Chondrocyte (in vitro differentiated cells): ENCODE measurements at regions not wholly inside any gene's neighbourhood (a gene's known extent, or its start where the extent isn't known, plus 50 kb on each side); places are given as distances from the start of the nearest gene placed in this dataset.
"Not testable (repeated sequence)": the region's sequence is repeated elsewhere in the genome, so short reads cannot be mapped to it uniquely, and the experiment has no call there.

Experiments
- DNase-seq: peaks from one replicate; pipeline ENCODE4 v3.0.0; 2021; ENCODE audit warnings: mixed read lengths, low spot score
- H3K27ac Mint-ChIP-seq: one replicate; pipeline ENCODE4 v1.8.0; 2021; ENCODE audit warnings: mild to moderate bottlenecking, moderate library complexity, mixed read lengths; ENCODE audit not compliant: unreplicated experiment
- H3K27me3 Mint-ChIP-seq: 2 replicates; pipeline ENCODE4 v1.8.0; 2021; ENCODE audit warnings: low read depth, mixed read lengths
- H3K36me3 Mint-ChIP-seq: 2 replicates; pipeline ENCODE4 v1.8.0; 2021; ENCODE audit warnings: low read depth, mixed read lengths
- H3K4me1 Mint-ChIP-seq: 2 replicates; pipeline ENCODE4 v1.8.0; 2021; ENCODE audit warnings: low read depth, mild to moderate bottlenecking, mixed read lengths
- H3K4me3 Mint-ChIP-seq: one replicate; pipeline ENCODE4 v1.8.0; 2021; ENCODE audit warnings: mild to moderate bottlenecking, moderate library complexity, mixed read lengths; ENCODE audit not compliant: unreplicated experiment
- H3K9me3 Mint-ChIP-seq: 2 replicates; pipeline ENCODE4 v1.8.0; 2021; ENCODE audit warnings: low read depth, mixed read lengths
- CTCF ChIP-seq: fragments of 200-600 bp; sonication (generic); IDR thresholded peaks from 2 replicates; pipeline ENCODE4 v1.5.0; 2021; ENCODE audit warnings: antibody characterized with exemption, mild to moderate bottlenecking, moderate library complexity

GRCh38 chr7:149624006-149624405 lies 126.4 kb upstream of the ZNF746 start:
- H3K4me1 Mint-ChIP-seq = peaks cover 31% of the 10 kb centered on the region
- H3K27me3 Mint-ChIP-seq = peaks cover 6% of the 10 kb centered on the region
- DNase-seq = no peak
- peak overlapping the region; percentile 93 for H3K4me3 Mint-ChIP-seq
- peak overlapping the region; percentile 89 for H3K27ac Mint-ChIP-seq
- TF ChIP-seq CTCF = no peak
- H3K36me3 Mint-ChIP-seq = peaks cover 17% of the 10 kb centered on the region
- no peaks in the 10 kb centered on the region for H3K9me3 Mint-ChIP-seq

GRCh38 chr7:149623262-149623997 lies 125.8 kb upstream of the ZNF746 start:
- not testable (repeated sequence) for DNase-seq, H3K9me3 Mint-ChIP-seq, H3K27me3 Mint-ChIP-seq
- Mint-ChIP-seq H3K27ac (peak overlapping the region; percentile 89), H3K4me3 (peak overlapping the region; percentile 93), H3K4me1 (peaks cover 31% of the 10 kb centered on the region), H3K36me3 (peaks cover 17% of the 10 kb centered on the region)

GRCh38 chr7:149622444-149623210 lies 125.0 kb upstream of the ZNF746 start:
- peaks cover 31% of the 10 kb centered on the region for H3K4me1 Mint-ChIP-seq
- peak overlapping the region; percentile 12 for H3K27ac Mint-ChIP-seq
- peak overlapping the region; percentile 93 for H3K4me3 Mint-ChIP-seq
- no peaks in the 10 kb centered on the region for H3K9me3 Mint-ChIP-seq
- peaks cover 2% of the 10 kb centered on the region for H3K27me3 Mint-ChIP-seq
- peaks cover 23% of the 10 kb centered on the region for H3K36me3 Mint-ChIP-seq
- no peak for TF ChIP-seq CTCF
- no peak for DNase-seq

GRCh38 chr7:149621776-149622175 lies 124.2 kb upstream of the ZNF746 start:
- Mint-ChIP-seq H3K36me3 (peaks cover 30% of the 10 kb centered on the region), H3K4me3 (peak overlapping the region; percentile 19), H3K4me1 (peaks cover 31% of the 10 kb centered on the region), H3K27me3 (peaks cover under 1% of the 10 kb centered on the region), H3K27ac (no peak overlapping the region), H3K9me3 (no peaks in the 10 kb centered on the region)
- no peak for DNase-seq
- no peak for TF ChIP-seq CTCF

- Mint-ChIP-seq H3K4me3 (no peak overlapping the region), H3K4me1 (peaks cover 31% of the 10 kb centered on the region), H3K27me3 (no peaks in the 10 kb centered on the region), H3K9me3 (no peaks in the 10 kb centered on the region), H3K27ac (no peak overlapping the region), H3K36me3 (peaks cover 38% of the 10 kb centered on the region)
- no peak for TF ChIP-seq CTCF
- DNase-seq = no peak
Measured at GRCh38 chr7:149620961-149621360, 123.4 kb upstream of the ZNF746 start.
